HG03095 (cell line): ENCODE measurements at regions not wholly inside any gene's neighbourhood (a gene's known extent, or its start where the extent isn't known, plus 50 kb on each side); places are given as distances from the start of the nearest gene placed in this dataset.
"Not testable (repeated sequence)": the region's sequence is repeated elsewhere in the genome, so short reads cannot be mapped to it uniquely, and the experiment has no call there.

ENCODE experiments used
- ATAC-seq: cut with Tn5 transposase; IDR thresholded peaks from one replicate; pipeline ENCODE4 v1.9.1; 2021; ENCODE audit warnings: moderate library complexity; ENCODE audit not compliant: unreplicated experiment

DNA sequence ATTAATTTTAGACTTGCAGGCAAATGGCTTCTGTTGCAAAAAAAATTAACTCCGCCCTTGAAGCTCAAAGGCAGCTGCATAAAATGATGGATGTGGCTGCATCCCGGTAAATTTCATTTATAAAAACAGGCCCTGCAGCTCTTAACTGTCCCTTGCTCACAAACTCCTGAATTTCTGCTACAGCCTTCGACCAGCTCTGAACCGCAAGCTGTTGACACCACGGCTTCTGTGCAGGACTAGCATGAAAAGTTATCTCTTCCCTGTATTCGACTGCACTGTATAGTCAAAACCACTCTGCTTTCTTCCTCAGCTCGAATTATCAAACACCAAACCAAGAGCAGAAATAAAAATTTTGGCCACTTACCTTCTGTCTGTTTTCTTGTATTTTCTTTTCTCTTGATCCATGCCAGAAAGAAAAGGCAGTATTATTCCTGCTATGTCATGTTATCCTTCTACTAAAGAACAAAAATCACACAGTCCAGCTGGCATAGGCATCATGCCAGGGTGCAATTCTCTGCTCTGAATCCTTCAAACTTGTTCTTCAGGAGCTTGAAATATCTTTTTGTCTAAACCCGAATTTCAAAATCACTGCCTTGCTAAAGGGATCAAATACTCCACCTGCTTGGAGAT, 195.5 kb upstream of the NCAM2 start:
- no peak for ATAC-seq

GRCh38 chr21:20811702-20812101, 186.5 kb upstream of the NCAM2 start:
- no peak for ATAC-seq

GRCh38 chr21:20814090-20814489, 184.1 kb upstream of the NCAM2 start:
- ATAC-seq, result no peak

DNA sequence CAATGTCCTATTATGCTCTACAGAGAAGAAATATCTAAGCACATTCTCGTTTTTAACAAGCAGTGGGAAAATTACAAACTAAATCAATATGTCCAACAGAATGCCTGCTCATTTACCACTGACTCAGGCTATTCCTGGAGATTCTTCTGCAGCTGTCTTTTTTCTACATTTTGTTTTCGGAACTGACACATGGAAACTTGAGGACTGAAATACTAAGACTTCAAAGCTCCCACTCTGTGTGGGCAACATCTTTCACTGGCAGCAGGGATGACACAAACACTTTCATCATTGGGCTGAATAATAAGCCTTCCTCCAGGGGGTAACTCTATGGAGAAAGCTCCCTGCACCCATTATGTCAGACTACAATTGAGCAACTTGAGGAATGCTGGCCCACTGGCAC, 175.5 kb upstream of the NCAM2 start:
- ATAC-seq, result no peak

GRCh38 chr21:20852866-20853265, 145.3 kb upstream of the NCAM2 start:
- no peak for ATAC-seq

GRCh38 chr21:20856926-20857325, 141.3 kb upstream of the NCAM2 start:
- ATAC-seq, result no peak

DNA sequence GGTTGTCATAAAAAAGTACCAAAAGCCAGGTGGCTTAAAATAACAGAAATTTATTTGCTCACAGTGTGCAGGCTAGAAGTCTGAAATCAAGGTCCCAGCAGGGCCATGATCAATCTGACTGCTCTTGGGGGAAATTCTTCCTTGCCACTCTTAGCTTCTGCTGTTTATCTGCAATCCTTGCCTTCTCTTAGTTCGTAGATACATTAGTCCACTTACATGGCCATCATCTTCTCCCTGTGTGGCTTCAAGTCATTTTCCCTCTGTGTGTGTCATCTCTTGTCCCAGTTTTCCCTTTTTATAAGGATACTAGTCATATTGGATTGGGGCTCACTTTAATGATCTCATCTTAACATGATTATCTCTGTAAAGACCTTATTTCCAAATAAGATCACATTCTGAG, 124.0 kb upstream of the NCAM2 start:
- no peak for ATAC-seq

DNA sequence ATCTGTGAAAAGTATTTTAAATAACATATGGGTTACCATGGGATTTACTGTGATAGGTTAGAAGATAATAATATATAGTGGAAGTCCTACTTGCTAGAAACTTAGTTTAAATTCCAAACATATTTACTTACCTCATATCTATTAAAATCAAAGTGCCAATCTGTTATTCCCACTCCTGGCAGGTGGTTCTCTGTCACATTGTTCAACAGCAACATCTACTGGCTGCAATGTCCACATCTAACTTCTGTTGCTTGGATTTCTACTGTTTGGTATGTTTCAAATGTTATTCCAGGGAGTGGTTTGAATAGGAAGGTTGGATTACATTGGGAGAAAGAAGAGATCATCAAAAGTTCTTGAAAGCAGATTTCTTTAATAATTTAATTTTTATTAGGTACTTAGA, 122.5 kb upstream of the NCAM2 start:
- ATAC-seq, result no peak

GRCh38 chr21:20877976-20878375, 120.2 kb upstream of the NCAM2 start:
- ATAC-seq, result no peak

DNA sequence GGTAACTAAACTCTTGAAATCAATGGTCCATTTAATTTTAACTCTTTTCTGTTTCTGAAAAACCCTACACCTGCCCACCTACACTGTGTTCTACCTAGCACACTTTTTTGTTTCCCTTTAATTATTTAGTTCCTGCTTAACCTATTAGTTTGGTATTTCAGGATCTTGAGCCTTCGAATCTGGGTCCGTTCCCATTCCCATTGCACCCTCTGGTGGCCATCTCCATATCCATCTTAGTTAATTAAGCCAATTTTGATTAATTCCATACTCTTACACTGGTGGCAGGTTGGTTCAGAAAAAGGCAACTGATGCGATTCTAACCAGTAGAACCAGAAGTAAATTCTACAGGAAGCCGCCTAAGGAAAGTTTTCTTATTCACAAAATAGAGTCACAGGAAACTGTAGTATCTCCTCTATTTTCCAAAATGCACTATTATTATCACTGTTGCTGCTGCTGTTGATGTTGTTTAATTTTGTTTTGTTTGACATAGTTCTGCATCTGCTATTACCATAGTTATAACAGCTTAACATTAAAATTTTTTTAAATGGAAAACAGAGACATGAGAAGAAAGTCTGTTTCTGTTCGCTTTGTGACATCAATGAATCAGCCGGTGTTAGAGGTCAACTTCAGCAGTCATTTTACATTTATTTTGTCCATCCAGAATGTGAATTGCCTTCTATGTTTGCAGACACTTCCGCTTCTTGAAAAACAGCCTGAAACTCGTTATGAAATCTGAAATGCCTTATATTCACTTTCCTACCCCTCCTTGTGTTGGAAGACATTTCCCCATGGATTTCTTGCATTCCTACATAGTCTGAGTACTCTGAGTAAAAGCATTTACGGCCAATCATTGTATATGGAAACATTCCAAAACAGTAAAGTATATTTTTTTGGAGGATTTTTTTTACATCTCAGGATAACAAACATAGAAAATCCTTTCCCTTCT, 115.5 kb upstream of the NCAM2 start:
- no peak for ATAC-seq

DNA sequence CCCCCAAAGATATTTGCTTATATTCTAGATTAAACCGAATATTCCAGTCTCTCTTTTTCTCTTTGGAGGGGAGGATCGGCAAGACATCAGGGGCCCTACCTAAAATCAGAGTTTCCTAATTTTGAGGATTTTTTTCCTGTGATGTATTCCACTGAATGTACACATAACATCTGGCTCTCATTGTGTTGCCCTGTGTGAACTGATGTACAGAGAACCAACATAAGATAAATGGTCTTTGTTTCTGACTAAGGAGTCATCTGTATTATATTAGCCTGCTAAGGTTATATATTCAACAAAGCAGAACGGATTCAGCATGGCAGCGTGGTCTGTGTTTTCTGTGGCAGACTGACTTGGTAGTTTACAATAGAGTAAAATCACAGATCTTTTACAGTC, 114.8 kb upstream of the NCAM2 start:
- no peak for ATAC-seq

DNA sequence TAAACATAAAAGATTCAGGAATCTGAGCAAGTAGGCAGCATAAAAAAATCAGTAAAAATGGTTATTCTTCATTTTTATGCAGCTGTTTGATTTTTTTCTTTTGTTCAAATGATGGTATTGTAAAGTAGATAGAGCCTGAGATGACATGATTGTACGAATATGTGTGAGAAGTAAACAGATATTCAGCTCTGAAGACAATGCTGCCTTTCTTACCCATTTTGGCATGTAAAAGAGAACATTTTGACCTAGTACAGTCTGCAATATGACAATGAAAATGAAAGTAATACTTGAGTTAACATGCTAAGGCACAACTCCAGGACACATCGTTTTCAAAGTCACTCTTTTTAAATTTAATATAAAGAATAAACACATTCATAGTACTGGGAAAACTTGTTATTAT, 95.7 kb upstream of the NCAM2 start:
- no peak for ATAC-seq

DNA sequence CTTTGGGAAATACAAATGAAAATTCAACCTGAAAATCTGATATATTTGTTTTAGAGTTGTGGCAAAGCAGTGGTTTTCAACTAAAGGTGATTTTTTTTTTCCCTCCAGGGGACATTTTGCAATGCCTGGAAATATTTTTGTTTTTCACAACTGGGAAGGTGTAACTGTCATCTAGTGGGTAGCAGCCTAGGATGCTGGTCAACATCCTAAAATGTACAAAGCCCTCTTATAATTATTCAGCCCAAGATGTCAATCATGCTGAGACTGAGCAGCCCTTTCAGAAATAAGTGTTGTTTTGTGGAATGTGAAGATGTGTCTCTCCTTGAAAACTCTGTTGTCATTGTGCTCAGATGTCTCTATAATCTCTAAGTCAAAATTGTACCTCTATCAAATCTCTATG, 95.2 kb upstream of the NCAM2 start:
- ATAC-seq, result no peak

GRCh38 chr21:20927555-20927954, 70.7 kb upstream of the NCAM2 start:
- not testable (repeated sequence) for ATAC-seq

DNA sequence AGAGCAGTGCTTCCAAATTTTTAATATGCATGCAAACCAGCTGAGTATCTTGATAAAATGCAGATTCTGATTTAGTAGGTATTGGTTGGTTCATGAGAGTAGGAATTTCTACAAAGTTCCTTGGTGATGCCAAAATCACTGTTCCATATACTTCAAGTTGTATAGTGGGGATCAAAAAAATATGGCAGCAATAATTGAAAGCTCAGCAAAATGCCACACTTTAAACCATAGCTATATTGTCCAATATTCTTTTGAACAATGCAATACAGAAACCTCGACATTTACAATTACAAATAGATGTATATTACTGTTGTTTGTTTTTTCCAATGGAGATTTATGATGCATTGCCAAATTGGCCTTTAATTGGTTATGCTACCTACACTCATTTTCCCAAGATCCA, 55.7 kb upstream of the NCAM2 start:
- ATAC-seq, result no peak

- no peak for ATAC-seq
Observed at GRCh38 chr21:20943561-20943997, 54.6 kb upstream of the NCAM2 start.

DNA sequence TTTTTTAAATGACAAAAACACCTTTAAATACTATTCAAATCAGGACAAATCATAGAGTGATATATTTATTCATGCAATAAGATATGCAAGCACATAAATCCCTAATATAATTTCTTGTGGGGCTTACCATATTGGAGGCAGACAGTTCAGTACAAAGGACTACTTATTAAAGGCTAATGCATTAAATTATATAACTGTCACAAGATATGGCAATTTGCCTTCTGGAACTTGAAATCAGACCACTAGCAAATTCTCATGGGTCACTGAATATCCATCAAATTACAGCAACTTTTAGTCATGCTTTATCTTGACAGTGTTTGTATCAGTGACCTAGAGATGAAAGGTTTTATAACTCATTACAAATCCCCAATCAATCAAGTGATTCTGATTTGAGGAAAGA, 54.1 kb upstream of the NCAM2 start:
- no peak for ATAC-seq

- ATAC-seq, result no peak
Observed at GRCh38 chr21:20946701-20947100, 51.5 kb upstream of the NCAM2 start.
